ENCODE measurements at regions not wholly inside any gene's neighbourhood (a gene's known extent, or its start where the extent isn't known, plus 50 kb on each side); places are given as distances from the start of the nearest gene placed in this dataset.

DNA sequence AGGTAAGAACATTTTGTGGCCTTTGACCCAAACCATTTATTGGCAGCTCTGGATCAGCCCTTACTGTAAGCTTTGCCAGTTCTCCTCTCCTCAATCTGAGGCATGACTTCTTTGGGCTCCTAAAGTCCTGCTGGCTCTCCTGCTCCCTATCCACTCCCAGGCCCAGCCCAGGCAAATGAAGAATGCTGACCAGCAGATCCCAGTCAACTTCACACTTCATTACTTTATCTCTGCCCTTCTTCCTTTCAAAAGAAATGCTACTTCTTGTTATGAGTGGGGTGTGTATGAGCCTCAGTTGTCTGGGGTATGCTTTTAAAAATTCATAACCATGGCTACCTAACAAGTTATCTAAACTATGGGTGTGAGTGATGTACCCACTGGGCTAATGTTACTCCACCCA, 479.6 kb downstream of the ACTL7B start:
- POLR2A ChIA-PET = no interaction called here

More for the DNA sequence above, 479.6 kb downstream of the ACTL7B start:
- Histone ChIP-seq H3K9me3 (ENCODE audit: low read length) (no peaks in the 10 kb centered on the region), H3K79me2 (ENCODE audit: insufficient read depth, low read length) (no peaks in the 10 kb centered on the region), H3K4me2 (ENCODE audit: low read depth, low read length) (no peak overlapping the region), H3K36me3 (replicated peaks in 1 of 2; ENCODE audit: control insufficient read depth in 1 of 2, insufficient read depth in 2 of 2, low read length in 2 of 2) (no peaks in the 10 kb centered on the region), H4K20me1 (ENCODE audit: insufficient read depth, low read length) (no peaks in the 10 kb centered on the region), H3K9ac (ENCODE audit: insufficient read depth, low read depth, low read length) (no peak overlapping the region), H3K4me1 (ENCODE audit: insufficient read depth, low read length) (no peaks in the 10 kb centered on the region), H3K27me3 (ENCODE audit: control insufficient read depth in 1 of 2, insufficient read depth in 2 of 2, low read length in 2 of 2) (no peaks in the 10 kb centered on the region), H3K4me3 (replicated peaks in 1 of 3; ENCODE audit: insufficient read depth in 1 of 3, low read depth in 2 of 3, low read length in 3 of 3) (no peak overlapping the region), H3K27ac (ENCODE audit: extremely low read length, insufficient read depth, low read length) (no peak overlapping the region), H2AFZ (ENCODE audit: low read length) (no peak overlapping the region)
- no TSS peak for BruUV-seq (replicated peaks)
- intact Hi-C loops (cut with micrococcal nuclease; ENCODE audit: unreplicated experiment) (no loop called here), in situ Hi-C loops (cut with HindIII; ENCODE audit: extremely low pct_ligation_motif_present, low pct_unique_long_range_greater_than_20kb) (no loop called here)
- CTCF ChIA-PET (ENCODE audit: low intra/inter-chr PET ratio, low total read pairs) = no interaction called here
- TF ChIP-seq, protein P1, sequence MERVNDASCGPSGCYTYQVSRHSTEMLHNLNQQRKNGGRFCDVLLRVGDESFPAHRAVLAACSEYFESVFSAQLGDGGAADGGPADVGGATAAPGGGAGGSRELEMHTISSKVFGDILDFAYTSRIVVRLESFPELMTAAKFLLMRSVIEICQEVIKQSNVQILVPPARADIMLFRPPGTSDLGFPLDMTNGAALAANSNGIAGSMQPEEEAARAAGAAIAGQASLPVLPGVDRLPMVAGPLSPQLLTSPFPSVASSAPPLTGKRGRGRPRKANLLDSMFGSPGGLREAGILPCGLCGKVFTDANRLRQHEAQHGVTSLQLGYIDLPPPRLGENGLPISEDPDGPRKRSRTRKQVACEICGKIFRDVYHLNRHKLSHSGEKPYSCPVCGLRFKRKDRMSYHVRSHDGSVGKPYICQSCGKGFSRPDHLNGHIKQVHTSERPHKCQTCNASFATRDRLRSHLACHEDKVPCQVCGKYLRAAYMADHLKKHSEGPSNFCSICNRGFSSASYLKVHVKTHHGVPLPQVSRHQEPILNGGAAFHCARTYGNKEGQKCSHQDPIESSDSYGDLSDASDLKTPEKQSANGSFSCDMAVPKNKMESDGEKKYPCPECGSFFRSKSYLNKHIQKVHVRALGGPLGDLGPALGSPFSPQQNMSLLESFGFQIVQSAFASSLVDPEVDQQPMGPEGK (CRISPR knock-in tag; IDR thresholded peaks at IDR 0.05) = no peak
- TF ChIP-seq KDM6A (CRISPR knock-in tag; IDR thresholded peaks at IDR 0.05; ENCODE audit: low read depth) (no peak), CBX5 (CRISPR knock-in tag; IDR thresholded peaks at IDR 0.05; ENCODE audit: borderline replicate concordance) (no peak), ADNP (CRISPR knock-in tag; IDR thresholded peaks at IDR 0.05) (no peak), EZH2 (conservative IDR thresholded peaks at IDR 0.05; ENCODE audit: low read depth, low read length) (no peak), ZMAT3 (CRISPR knock-in tag; conservative IDR thresholded peaks at IDR 0.05) (no peak), ZNF446 (CRISPR knock-in tag; IDR thresholded peaks at IDR 0.05) (no peak), ZNF275 (CRISPR knock-in tag; IDR thresholded peaks at IDR 0.05; ENCODE audit: borderline replicate concordance) (no peak), IRX3 (CRISPR knock-in tag; IDR thresholded peaks at IDR 0.05; ENCODE audit: borderline replicate concordance, low read depth) (no peak), MIXL1 (CRISPR knock-in tag; IDR thresholded peaks at IDR 0.05) (no peak), ZNF589 (CRISPR knock-in tag; conservative IDR thresholded peaks at IDR 0.05) (no peak), ATF1 (CRISPR knock-in tag; IDR thresholded peaks at IDR 0.05) (no peak), ZNF232 (CRISPR knock-in tag; IDR thresholded peaks at IDR 0.05; ENCODE audit: borderline replicate concordance) (no peak)
- TF ChIP-seq, protein P2, sequence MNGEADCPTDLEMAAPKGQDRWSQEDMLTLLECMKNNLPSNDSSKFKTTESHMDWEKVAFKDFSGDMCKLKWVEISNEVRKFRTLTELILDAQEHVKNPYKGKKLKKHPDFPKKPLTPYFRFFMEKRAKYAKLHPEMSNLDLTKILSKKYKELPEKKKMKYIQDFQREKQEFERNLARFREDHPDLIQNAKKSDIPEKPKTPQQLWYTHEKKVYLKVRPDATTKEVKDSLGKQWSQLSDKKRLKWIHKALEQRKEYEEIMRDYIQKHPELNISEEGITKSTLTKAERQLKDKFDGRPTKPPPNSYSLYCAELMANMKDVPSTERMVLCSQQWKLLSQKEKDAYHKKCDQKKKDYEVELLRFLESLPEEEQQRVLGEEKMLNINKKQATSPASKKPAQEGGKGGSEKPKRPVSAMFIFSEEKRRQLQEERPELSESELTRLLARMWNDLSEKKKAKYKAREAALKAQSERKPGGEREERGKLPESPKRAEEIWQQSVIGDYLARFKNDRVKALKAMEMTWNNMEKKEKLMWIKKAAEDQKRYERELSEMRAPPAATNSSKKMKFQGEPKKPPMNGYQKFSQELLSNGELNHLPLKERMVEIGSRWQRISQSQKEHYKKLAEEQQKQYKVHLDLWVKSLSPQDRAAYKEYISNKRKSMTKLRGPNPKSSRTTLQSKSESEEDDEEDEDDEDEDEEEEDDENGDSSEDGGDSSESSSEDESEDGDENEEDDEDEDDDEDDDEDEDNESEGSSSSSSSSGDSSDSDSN (CRISPR knock-in tag; IDR thresholded peaks at IDR 0.05) = no peak
- ATAC-seq (no peak), FAIRE-seq (no peak), DNase-seq (ENCODE audit: low spot score) (no peak)

All from HepG2 (cell line).